NCI-H146 (cell line): ENCODE measurements at regions not wholly inside any gene's neighbourhood (a gene's known extent, or its start where the extent isn't known, plus 50 kb on each side); places are given as distances from the start of the nearest gene placed in this dataset.
"Not testable (repeated sequence)": the region's sequence is repeated elsewhere in the genome, so short reads cannot be mapped to it uniquely, and the experiment has no call there.

Experiments
- DNase-seq: peaks from one replicate; lab custom pipeline; 2025; lab: John Stamatoyannopoulos, UW

- DNase-seq = no peak
Observed at GRCh38 chr10:30170814-30171213, 111.4 kb upstream of the JCAD start.

DNA sequence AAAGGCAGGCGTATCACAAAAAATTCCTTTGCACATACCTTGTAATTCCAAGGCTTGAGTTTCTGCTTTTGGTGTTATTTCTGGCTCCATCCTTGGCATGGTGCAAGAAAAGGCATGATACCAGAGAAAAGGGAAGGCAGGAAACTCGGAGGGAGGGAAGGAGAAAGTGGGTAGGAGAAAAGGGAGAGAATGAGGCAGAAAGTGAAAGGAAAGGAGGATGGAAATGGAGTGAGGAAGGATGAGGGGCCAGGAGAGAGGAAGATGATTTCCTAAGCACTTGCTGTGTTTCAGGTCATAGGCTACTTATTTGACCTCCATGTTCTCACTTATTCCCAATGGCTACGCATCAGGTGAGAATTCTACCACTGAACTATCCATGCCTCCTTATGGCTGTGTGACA, 110.8 kb upstream of the JCAD start:
- DNase-seq = no peak

- DNase-seq = no peak
Observed at GRCh38 chr10:30169342-30169741, 110.0 kb upstream of the JCAD start.

DNA sequence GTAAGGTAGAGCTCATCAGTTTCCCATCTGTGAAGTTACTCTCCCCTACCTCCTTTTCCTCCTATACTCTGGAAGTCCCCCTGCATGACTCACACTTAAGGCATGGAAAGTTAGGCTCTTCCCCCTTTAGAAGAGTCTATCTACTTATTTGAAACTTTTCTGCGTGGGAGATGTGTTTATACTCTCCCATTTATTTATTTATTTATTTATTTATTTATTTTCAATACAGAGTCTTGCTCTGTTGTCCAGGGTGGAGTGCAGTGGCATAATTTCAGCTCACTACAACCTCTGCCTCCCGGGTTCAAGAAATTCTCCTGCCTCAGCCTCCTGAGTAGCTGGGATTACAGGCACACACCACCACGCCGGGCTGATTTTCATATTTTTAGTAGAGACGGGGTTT, 107.5 kb upstream of the JCAD start:
- DNase-seq = no peak

DNA sequence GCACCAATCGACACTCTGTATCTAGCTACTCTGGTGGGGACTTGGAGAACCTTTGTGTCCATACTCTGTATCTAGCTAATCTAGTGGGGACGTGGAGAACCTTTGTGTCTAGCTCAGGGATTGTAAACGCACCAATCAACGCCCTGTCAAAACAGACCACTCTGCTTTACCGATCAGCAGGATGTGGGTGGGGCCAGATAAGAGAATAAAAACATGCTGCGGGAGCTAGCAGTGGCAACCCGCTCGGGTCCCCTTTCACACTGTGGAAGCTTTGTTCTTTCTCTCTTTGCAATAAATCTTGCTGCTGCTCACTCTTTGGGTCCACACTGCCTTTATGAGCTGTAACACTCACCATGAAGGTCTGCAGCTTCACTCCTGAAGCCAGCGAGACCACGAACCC, 104.0 kb upstream of the JCAD start:
- DNase-seq = not testable (repeated sequence)

DNA sequence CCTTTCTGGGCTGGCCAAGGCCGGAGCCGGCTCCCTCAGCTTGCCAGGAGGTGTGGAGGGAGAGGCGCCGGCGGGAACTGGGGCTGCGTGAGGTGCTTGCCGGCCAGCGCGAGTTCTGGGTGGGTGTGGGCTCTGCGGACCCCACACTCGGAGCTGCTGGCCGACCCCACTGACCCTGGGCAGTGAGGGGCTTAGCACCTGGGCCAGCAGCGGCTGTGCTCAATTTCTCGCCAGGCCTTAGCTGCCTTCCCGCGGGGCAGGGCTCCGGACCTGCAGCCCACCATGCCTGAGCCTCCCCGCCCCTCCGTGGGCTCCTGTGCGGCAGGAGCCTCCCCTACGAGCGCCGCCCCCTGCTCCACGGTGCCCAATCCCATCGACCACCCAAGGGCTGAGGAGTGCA, 103.4 kb upstream of the JCAD start:
- not testable (repeated sequence) for DNase-seq

DNA sequence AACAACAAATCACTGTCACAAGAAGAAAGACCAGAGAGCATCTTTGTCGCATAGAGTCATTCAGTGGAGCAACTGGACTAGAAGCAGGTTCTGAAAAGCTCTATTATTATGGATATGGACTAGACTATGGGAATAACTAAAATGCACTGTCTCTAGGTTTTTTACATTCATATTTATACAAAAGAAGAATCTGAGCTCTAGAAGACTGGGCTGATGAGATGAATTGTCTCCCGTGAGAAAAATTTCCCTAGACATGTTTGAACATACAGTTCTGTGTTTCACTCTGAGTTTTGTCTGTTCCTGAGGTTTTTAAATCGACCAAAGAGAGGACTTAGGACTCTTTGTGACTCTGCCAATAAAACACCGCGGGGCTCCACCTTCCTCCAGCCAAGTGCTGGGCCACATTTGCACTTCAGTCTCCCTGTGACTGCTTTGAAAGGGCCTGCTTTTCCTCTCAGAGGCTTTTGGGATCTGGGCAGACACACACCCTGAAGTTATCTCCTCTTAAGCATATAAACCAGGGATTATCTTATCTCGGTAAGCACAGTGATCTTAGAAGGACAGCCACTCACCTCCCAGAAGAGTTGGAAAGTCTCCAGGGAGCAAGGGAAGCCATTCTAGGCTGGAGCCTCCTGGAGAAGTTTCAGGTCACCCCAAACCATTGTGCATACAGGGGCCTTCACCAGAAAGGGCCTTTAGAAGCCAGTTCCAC, 101.0 kb upstream of the JCAD start:
- DNase-seq = no peak

DNA sequence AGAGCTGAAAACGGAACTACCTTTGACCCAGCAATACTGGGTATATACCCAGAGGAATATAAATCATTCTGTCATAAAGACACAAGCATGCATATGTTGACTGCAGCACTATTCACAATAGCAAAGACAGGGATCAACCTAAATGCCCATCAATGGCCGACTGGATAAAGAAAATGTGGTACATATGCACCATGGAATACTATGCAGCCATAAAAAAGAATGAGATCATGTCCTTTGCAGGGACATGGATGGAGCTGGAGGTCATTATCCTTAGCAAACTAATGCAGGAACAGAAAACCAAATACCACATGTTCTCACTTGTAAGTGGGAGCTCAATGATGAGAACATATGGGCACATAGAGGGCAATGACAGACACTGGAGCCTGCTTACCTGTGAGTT, 100.2 kb upstream of the JCAD start:
- DNase-seq = not testable (repeated sequence)

- no peak for DNase-seq
Observed at GRCh38 chr10:30158325-30158960, 99.1 kb upstream of the JCAD start.

DNA sequence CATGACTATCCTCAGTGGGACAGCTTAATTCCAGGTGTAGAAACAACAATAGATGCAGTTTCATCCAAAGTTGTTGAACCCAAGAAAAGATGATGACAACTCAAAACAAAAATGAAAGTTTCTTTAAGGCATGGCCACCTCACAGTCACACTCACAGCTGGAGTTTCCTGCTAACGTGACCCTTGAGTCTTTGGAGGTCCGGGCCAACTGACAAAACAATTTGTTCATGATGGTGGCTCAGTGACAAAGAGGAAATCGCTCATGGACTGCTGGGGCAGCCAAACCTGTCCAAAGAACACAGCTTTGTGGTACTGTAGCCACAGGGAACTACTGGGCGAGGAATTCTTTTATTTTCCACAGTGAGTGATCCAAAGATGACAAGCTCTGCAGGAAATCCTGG, 96.0 kb upstream of the JCAD start:
- DNase-seq = no peak

- DNase-seq = no peak
Observed at GRCh38 chr10:30154561-30154960, 95.2 kb upstream of the JCAD start.

DNA sequence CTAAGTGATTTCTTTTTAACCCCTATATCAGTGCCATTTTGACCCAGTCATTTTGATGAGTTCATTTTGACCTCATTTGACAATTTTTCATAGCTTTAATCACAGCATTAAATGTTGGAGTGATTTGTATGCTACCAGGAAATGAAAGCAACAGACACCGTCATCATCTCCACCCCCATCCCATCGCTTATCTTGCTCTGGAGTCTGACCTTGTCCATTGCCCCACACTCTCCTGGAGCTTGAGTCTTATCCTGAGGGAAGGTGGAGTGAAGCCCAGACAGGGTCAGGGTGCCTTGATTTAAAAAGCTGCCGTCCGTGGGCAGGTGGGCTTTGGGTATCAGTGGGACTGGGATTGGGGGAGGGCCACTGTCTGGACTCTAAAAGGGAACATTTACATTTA, 94.7 kb upstream of the JCAD start:
- no peak for DNase-seq

DNA sequence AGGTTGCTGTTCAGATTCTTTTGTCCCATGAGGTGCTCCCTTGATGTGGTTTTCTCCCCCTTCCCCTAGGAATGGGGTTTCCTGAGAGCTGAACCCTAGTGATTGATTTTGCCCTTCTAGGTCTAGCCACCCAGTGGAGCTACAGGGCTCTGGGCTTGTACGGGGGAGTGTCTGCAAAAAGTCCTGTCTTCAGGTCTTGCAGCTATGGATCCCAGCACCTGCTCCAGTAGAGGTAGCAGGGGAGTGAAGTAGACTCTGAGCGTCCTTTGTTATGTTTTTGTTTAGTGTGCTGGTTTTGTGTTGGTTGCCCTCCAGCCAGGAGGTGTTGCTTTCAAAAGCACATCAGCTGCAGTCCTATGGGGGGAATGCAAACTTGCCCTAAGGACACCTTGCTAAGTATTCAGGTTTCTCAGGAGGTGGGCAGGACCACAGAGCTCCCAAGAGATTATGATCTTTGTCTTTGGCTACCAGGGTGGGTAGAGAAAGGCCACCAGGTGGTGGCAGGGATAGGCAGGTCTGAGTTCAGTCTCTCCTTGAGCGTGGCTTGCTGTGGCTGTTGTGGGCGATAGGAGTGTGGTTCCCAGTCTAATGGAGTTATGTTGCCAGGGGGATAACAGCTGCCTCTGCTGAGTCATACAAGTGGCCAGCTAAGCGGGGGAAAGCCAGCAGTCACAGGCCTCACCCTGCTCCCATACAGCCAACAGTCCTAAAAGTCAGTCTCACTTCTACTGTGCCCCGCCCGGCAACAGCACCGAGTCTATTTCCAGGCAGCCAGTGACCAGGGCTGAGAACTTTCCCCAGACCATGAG, 92.4 kb upstream of the JCAD start:
- peak; percentile 80 for DNase-seq

DNA sequence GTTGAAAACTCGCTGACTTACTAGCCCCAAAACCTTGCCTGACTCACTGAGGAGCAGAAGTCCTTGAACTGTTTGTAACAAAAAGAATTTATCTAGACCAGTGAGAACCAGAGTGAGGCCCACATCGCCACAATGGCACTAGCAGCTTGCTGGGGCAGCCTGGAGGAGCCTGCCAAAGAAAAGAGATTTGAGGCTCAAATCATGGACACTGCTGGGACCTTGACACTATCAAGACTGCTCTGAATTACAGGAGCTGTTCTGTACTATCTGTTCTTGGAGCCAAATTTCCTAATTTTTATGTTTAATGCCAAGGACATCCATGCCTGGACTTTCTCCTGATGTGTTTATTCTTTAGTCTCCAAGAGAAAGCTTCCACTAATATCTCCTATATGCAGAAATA, 82.0 kb upstream of the JCAD start:
- no peak for DNase-seq

DNA sequence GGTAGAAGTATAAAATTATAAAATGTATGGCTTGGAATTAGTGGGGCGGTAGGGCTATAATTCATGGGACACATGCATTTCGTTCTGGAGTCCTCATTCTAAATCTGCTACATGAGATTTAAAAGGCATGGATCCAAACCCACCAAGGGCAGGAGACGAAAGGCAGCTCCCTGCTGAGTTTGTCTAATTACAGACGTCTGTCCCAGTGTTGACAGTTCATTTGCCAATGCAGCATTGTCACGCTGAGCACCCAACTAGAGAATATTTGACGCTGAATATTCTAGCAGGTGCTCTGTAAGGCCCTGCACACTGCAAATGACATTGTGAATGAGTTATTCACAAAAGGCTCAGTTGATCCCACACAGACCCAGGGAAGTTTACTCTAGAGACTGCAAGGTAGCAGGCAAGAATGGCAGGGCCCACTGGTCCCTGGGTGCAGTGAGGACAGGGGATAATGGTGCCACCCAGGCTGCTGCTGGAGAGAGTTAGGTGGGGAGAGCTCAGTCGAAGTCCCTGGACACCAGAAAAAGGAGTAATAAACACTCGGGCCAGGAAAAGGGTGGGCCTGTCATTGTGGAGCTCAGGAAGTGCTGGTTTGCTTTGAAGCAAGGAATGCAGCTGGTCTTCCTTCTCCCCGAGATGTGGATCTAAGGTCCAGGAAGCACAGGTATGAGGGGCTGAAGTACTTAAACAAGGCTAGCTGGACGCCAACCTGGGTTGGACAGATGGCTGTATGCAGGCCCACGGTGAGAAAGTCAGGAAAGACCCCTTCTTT, 75.0 kb upstream of the JCAD start:
- DNase-seq = peak; percentile 85

GRCh38 chr10:30133198-30133597, 73.8 kb upstream of the JCAD start:
- no peak for DNase-seq

- DNase-seq = not testable (repeated sequence)
Observed at GRCh38 chr10:30131369-30131768, 72.0 kb upstream of the JCAD start.

GRCh38 chr10:30129326-30129725, 69.9 kb upstream of the JCAD start:
- DNase-seq = not testable (repeated sequence)

DNA sequence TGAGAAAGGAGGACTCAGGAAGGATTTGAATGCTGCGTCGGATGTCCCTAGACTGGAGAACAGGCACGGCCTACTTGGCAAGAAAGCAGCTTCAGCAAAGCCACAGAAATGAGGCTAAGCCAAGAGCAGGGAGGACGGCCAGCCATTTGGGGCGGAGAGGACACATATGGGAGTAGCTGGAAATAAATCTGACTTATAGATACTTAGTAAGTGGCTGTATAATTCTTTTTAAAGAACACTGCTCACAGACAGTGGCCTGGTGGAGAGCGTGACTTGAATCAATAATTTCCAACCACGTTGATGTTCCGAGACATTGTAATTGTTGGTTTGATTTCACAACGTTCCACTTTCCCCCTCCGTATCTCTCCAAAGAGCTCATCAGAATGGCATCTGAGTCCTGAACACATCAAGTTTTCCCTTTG, 67.7 kb upstream of the JCAD start:
- no peak for DNase-seq

- no peak for DNase-seq
Observed at GRCh38 chr10:30125496-30125895, 66.1 kb upstream of the JCAD start.

DNA sequence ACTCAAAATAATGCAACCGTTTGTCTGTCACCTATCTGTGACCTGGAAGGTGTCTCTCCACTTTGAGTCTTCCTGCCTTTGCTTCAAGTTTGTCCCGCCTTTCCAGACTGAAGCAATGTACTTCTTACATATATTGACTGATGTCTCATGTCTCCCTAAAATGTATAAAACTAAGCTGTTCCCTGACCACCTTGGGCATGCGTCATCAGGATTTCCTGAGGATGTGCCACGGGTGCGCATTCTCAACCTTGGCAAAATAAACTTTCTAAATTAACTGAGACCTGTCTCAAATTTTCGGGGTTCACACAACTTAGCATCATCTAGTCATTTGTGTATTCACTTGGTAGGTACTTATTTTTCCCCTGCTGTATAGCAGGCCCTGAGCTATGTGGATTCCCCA, 65.3 kb upstream of the JCAD start:
- no peak for DNase-seq

DNA sequence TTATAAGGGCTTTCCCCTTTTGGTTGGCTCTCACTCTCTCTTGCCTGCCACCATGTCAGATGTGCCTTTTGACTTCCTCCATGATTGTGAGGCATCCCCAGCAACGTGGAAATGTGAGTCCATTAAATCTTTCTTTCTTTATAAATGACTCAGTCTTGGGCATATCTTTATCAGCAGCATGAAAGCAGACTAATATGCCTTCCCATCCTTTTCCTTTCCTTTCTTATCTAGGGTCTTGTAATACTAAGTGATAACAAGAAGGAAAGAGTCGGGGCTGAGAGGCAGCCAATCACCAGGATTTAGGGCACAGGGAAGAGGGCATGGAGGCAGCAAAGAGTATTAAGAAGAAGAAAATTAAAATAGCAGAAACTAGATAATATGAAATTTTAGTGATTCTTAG, 62.0 kb upstream of the JCAD start:
- no peak for DNase-seq
